CD4-positive, alpha-beta T cell (primary cell): ENCODE measurements at regions not wholly inside any gene's neighbourhood (a gene's known extent, or its start where the extent isn't known, plus 50 kb on each side); places are given as distances from the start of the nearest gene placed in this dataset.
"Not testable (repeated sequence)": the region's sequence is repeated elsewhere in the genome, so short reads cannot be mapped to it uniquely, and the experiment has no call there.

Experiments
- ATAC-seq: fragments of 200-7000 bp; cut with Tn5 transposase; one replicate; pipeline ENCODE4 v1.10.0; 2022; ENCODE audit warnings: mild to moderate bottlenecking; ENCODE audit not compliant: poor library complexity
- CTCF ChIA-PET: fragments of 350-600 bp; sonication (Branson Sonifier 250); formaldehyde crosslinking; loops from one replicate; lab custom pipeline; 2021; ENCODE audit warnings: antibody characterized with exemption, inconsistent platforms; lab: Charles Lee
- POLR2A ChIA-PET: fragments of 350-600 bp; sonication (Branson Sonifier 250); formaldehyde crosslinking; loops from one replicate; lab custom pipeline; 2021; ENCODE audit warnings: antibody characterized with exemption, inconsistent platforms; lab: Charles Lee
- DNase-seq, 14 experiments: peaks; one replicate each; pipeline ENCODE4 v3.0.0-alpha.2; 2013 to 2020; ENCODE audit warnings: mixed read lengths in 2 of 14
- H3K27ac ChIP-seq, 2 donors: one replicate each; pipeline versions ENCODE4 v1.5.1 to v1.7.0; 2013; ENCODE audit warnings: low read length in 2 of 2, low read depth in 1 of 2, mild to moderate bottlenecking in 1 of 2
- H3K27me3 ChIP-seq, 2 experiments: 1 replicate in 1 of 2; 2 replicates in 1 of 2; pipeline versions ENCODE4 v1.6.1 to v1.7.0; 2013; ENCODE audit warnings: low read length in 2 of 2, control low read depth in 1 of 2, mild to moderate bottlenecking in 1 of 2, moderate library complexity in 1 of 2; ENCODE audit not compliant: insufficient read depth in 2 of 2, control insufficient read depth in 1 of 2
- H3K36me3 ChIP-seq: one replicate; pipeline ENCODE4 v1.6.1; 2013; ENCODE audit warnings: low read length, control low read depth; ENCODE audit not compliant: insufficient read depth
- H3K4me1 ChIP-seq: one replicate; pipeline ENCODE4 v1.6.1; 2013; ENCODE audit warnings: low read length, control low read depth; ENCODE audit not compliant: insufficient read depth
- H3K4me3 ChIP-seq: one replicate; pipeline ENCODE4 v1.5.1; 2013; ENCODE audit warnings: mild to moderate bottlenecking, low read length, moderate library complexity
- H3K9me3 ChIP-seq, 2 experiments: 1 replicate in 1 of 2; 2 replicates in 1 of 2; pipeline versions ENCODE4 v1.6.1 to v1.7.0; 2013; ENCODE audit warnings: low read length in 2 of 2, mild to moderate bottlenecking in 2 of 2, control low read depth in 1 of 2, moderate library complexity in 1 of 2; ENCODE audit not compliant: control insufficient read depth in 1 of 2, insufficient read depth in 1 of 2
- H3K27ac Mint-ChIP-seq: one replicate; pipeline ENCODE4 v1.8.0; 2020; ENCODE audit warnings: mixed read lengths
- H3K27me3 Mint-ChIP-seq: one replicate; pipeline ENCODE4 v1.8.0; 2021; ENCODE audit warnings: mixed read lengths
- H3K36me3 Mint-ChIP-seq: one replicate; pipeline ENCODE4 v1.8.0; 2021; ENCODE audit warnings: low read depth, mixed read lengths
- H3K4me1 Mint-ChIP-seq: one replicate; pipeline ENCODE4 v1.8.0; 2021; ENCODE audit warnings: low read depth, mixed read lengths
- H3K4me3 Mint-ChIP-seq: one replicate; pipeline ENCODE4 v1.8.0; 2020; ENCODE audit warnings: mild to moderate bottlenecking, mixed read lengths
- H3K9me3 Mint-ChIP-seq: one replicate; pipeline ENCODE4 v1.8.0; 2020; ENCODE audit warnings: mixed read lengths
- intact Hi-C, 2 experiments: fragments of 100-400 bp; cut with DNase I in 1 of 2; cut with micrococcal nuclease in 1 of 2; formaldehyde crosslinking; loops; one replicate each; pipeline versions ENCODE4 v1.15.1 to v1.9.0; 2023 to 2025; cut with DNase I, micrococcal nuclease
- TF ChIP-seq, protein P1 (sequence below): fragments of 200-600 bp; IDR thresholded peaks from one replicate; pipeline ENCODE4 v1.8.0; 2022; ENCODE audit warnings: antibody characterized with exemption, mild to moderate bottlenecking

DNA sequence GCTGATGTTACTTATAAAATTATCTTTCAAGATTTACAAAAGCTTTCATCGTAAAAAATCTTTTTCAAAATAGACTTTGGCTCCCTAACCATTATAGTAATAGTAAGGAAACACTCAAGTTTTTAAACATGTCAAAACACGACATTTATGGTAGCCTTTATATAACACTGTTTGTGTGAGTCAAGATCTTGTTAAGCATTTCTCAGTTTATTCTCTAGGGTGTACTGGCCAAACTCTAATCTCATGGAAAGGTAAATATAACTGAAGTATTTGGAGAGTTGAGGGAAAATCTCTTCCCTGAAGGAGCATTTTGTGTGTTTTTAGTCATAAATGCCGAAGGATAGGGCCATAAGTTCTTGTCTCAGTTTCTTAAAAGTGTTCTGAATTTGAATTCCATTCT is 790.9 kb upstream of the NCAM2 start:
- POLR2A ChIA-PET, result no interaction called here
- no peaks in the 10 kb centered on the region for H3K27me3 Mint-ChIP-seq
- TF ChIP-seq, protein P1, sequence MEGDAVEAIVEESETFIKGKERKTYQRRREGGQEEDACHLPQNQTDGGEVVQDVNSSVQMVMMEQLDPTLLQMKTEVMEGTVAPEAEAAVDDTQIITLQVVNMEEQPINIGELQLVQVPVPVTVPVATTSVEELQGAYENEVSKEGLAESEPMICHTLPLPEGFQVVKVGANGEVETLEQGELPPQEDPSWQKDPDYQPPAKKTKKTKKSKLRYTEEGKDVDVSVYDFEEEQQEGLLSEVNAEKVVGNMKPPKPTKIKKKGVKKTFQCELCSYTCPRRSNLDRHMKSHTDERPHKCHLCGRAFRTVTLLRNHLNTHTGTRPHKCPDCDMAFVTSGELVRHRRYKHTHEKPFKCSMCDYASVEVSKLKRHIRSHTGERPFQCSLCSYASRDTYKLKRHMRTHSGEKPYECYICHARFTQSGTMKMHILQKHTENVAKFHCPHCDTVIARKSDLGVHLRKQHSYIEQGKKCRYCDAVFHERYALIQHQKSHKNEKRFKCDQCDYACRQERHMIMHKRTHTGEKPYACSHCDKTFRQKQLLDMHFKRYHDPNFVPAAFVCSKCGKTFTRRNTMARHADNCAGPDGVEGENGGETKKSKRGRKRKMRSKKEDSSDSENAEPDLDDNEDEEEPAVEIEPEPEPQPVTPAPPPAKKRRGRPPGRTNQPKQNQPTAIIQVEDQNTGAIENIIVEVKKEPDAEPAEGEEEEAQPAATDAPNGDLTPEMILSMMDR, result no peak
- H3K4me3 ChIP-seq, result no peak overlapping the region
- H3K36me3 Mint-ChIP-seq, result no peaks in the 10 kb centered on the region
- intact Hi-C loops, result no loop called here
- no peaks in the 10 kb centered on the region for H3K27me3 ChIP-seq
- no peak for ATAC-seq
- H3K9me3 ChIP-seq, result peaks cover 0 to 5% of the 10 kb centered on the region in 2 experiments
- no peak overlapping the region for H3K4me3 Mint-ChIP-seq
- CTCF ChIA-PET, result no interaction called here
- peaks cover 2% of the 10 kb centered on the region for H3K9me3 Mint-ChIP-seq
- H3K36me3 ChIP-seq, result no peaks in the 10 kb centered on the region
- H3K4me1 Mint-ChIP-seq, result no peaks in the 10 kb centered on the region
- H3K27ac Mint-ChIP-seq, result no peak overlapping the region
- H3K4me1 ChIP-seq, result no peaks in the 10 kb centered on the region
- DNase-seq, result no peak
- no peak overlapping the region for H3K27ac ChIP-seq

DNA sequence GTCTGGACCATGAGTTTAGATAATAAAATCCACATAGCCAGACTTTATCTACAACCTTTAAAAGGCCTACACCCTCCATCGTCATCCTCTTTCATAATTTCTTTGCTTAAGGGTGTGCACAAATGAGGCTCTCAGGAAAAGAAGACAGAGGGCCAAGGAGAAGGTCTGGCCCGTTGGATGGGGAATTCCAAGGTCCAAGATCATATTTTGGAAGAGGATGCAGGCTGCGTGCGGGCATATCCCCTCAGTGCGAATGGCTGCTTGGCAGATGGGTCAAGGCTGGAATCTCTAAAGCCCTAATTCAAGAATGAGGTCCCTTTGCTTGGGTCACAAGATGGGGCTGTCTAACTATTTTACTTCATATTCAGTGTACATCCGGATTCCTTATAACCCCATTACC is 782.2 kb upstream of the NCAM2 start:
- H3K27me3 ChIP-seq, result no peaks in the 10 kb centered on the region
- no peak for ATAC-seq
- Mint-ChIP-seq H3K4me3 (no peak overlapping the region), H3K36me3 (no peaks in the 10 kb centered on the region), H3K4me1 (no peaks in the 10 kb centered on the region), H3K27ac (no peak overlapping the region), H3K9me3 (peaks cover 12% of the 10 kb centered on the region), H3K27me3 (no peaks in the 10 kb centered on the region)
- no peak overlapping the region for H3K4me3 ChIP-seq
- no peaks in the 10 kb centered on the region for H3K4me1 ChIP-seq
- POLR2A ChIA-PET, result no interaction called here
- no peak for DNase-seq
- H3K36me3 ChIP-seq, result no peaks in the 10 kb centered on the region
- TF ChIP-seq, protein P1, result no peak
- peaks cover 0 to 5% of the 10 kb centered on the region in 2 experiments for H3K9me3 ChIP-seq
- intact Hi-C loops, result no loop called here
- H3K27ac ChIP-seq, result no peak overlapping the region
- CTCF ChIA-PET, result no interaction called here

DNA sequence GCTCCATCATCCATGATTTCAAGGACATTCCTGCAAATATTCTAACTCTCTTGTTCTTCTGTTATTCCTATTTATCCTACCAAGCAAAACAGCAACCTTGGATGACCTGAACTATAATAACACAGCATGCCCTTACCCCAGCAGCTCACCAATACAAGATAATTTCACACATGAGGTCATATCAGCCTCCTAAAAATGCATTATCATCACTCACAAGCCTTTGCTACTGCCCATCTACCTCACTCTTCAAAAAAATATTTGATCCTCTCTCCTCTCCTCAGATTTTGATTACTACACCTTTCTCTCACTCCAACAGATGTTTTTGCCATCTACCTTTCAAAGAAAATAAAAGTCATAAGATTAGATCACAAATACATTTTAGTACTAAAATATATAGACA is 777.6 kb upstream of the NCAM2 start:
- no peak overlapping the region for H3K27ac ChIP-seq
- peaks cover 9% of the 10 kb centered on the region for H3K9me3 Mint-ChIP-seq
- H3K4me3 ChIP-seq, result no peak overlapping the region
- no peak for DNase-seq
- no peaks in the 10 kb centered on the region for H3K27me3 Mint-ChIP-seq
- no peaks in the 10 kb centered on the region for H3K36me3 Mint-ChIP-seq
- no peaks in the 10 kb centered on the region for H3K27me3 ChIP-seq
- TF ChIP-seq, protein P1, result no peak
- peaks cover 0 to 14% of the 10 kb centered on the region in 2 experiments for H3K9me3 ChIP-seq
- ChIA-PET POLR2A (no interaction called here), CTCF (no interaction called here)
- H3K4me3 Mint-ChIP-seq, result no peak overlapping the region
- no peaks in the 10 kb centered on the region for H3K4me1 ChIP-seq
- no peaks in the 10 kb centered on the region for H3K4me1 Mint-ChIP-seq
- intact Hi-C loops, result no loop called here
- H3K36me3 ChIP-seq, result no peaks in the 10 kb centered on the region
- ATAC-seq, result no peak
- no peak overlapping the region for H3K27ac Mint-ChIP-seq

DNA sequence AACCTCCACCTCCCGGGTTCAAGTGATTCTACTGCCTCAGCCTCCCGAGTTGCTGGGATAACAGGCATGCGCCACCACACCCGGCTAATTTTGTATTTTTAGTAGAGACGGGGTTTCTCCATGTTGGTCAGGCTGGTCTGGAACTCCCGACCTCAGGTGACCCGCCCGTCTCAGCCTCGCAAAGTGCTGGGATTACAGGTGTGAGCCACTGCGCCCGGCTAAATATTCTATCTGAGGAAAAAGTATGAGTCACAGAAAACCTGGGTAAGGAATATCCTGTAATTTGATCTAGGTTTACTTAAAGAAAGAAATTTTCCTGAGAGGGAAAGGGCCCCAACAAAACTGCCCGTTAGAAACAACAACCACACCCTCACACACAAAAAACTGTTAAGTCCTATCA is 776.2 kb upstream of the NCAM2 start:
- H3K27me3 ChIP-seq, H3K27ac ChIP-seq, CTCF ChIA-PET, H3K36me3 Mint-ChIP-seq, H3K4me1 ChIP-seq, intact Hi-C loops, H3K4me1 Mint-ChIP-seq, ATAC-seq, POLR2A ChIA-PET, H3K27me3 Mint-ChIP-seq, H3K27ac Mint-ChIP-seq, H3K4me3 Mint-ChIP-seq, H3K4me3 ChIP-seq, DNase-seq, H3K36me3 ChIP-seq: not testable (repeated sequence)
- H3K9me3 ChIP-seq, result peaks cover 0 to 17% of the 10 kb centered on the region in 2 experiments
- peaks cover 12% of the 10 kb centered on the region for H3K9me3 Mint-ChIP-seq

DNA sequence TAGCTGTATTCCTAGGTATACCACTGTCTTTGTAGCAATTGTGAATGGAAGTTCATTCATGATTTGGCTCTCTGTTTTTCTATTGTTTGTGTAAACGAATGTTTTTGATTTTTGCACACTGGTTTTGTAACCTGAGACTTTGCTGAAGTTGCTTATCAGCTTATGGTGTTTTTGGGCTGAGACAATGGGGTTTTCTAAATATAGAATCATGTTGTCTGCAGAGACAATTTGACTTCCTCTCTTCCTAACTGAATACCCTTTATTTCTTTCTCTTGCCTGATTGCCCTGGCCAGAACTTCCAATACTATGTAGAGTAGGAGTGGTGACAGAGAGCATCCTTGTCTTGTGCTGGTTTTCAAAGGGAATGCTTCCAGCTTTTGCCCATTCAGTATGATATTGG is 761.6 kb upstream of the NCAM2 start:
- H3K4me3 Mint-ChIP-seq, DNase-seq, H3K4me1 ChIP-seq, CTCF ChIA-PET, ATAC-seq, H3K36me3 Mint-ChIP-seq, H3K27ac Mint-ChIP-seq, H3K27me3 Mint-ChIP-seq, intact Hi-C loops, H3K27ac ChIP-seq, H3K9me3 ChIP-seq, H3K9me3 Mint-ChIP-seq, POLR2A ChIA-PET, H3K27me3 ChIP-seq, H3K4me3 ChIP-seq, H3K4me1 Mint-ChIP-seq, H3K36me3 ChIP-seq: not testable (repeated sequence)
